Osteoblast (primary cell): ENCODE measurements at regions not wholly inside any gene's neighbourhood (a gene's known extent, or its start where the extent isn't known, plus 50 kb on each side); places are given as distances from the start of the nearest gene placed in this dataset.
A peak's percentile ranks its signal among the peaks of the same experiment; 100 is the strongest.

Experiments used
- DNase-seq: peaks from one replicate; pipeline ENCODE4 v3.0.0; 2011; ENCODE audit warnings: low spot score, mixed read lengths; ENCODE audit not compliant: insufficient read length; ENCODE audit errors: missing footprints
- H2AFZ ChIP-seq: 2 replicates; pipeline ENCODE4 v1.6.0; 2011; ENCODE audit warnings: mild to moderate bottlenecking, low read length
- H3K27ac ChIP-seq: 2 replicates; pipeline ENCODE4 v1.5.1; 2011; ENCODE audit warnings: mild to moderate bottlenecking, low read depth, low read length, moderate library complexity
- H3K27me3 ChIP-seq: 2 replicates; pipeline ENCODE4 v1.6.0; 2012; ENCODE audit warnings: mild to moderate bottlenecking, control low read depth, inconsistent platforms, low read length, moderate library complexity; ENCODE audit not compliant: insufficient read depth
- H3K36me3 ChIP-seq: 2 replicates; pipeline ENCODE4 v1.5.1; 2011; ENCODE audit warnings: mild to moderate bottlenecking, low read length, control low read depth, moderate library complexity; ENCODE audit not compliant: insufficient read depth
- H3K4me1 ChIP-seq: 2 replicates; pipeline ENCODE4 v1.5.1; 2011; ENCODE audit warnings: mild to moderate bottlenecking, low read length, control low read depth, moderate library complexity; ENCODE audit not compliant: insufficient read depth
- H3K4me2 ChIP-seq: 2 replicates; pipeline ENCODE4 v1.6.0; 2011; ENCODE audit warnings: mild to moderate bottlenecking, low read length; ENCODE audit not compliant: insufficient read depth
- H3K4me3 ChIP-seq: fragments of 200-600 bp; sonication (generic); 3 replicates; pipeline ENCODE4 v1.5.1; 2012; ENCODE audit warnings: mild to moderate bottlenecking, low read length, inconsistent platforms; ENCODE audit not compliant: insufficient read depth
- H3K79me2 ChIP-seq: 2 replicates; pipeline ENCODE4 v1.6.0; 2012; ENCODE audit warnings: mild to moderate bottlenecking, low read length, control low read depth, inconsistent platforms; ENCODE audit not compliant: insufficient read depth
- H3K9me3 ChIP-seq: 2 replicates; pipeline ENCODE4 v1.5.1; 2011; ENCODE audit warnings: low read depth, low read length, control low read depth
- H4K20me1 ChIP-seq: 2 replicates; pipeline ENCODE4 v1.6.0; 2012; ENCODE audit warnings: mild to moderate bottlenecking, low read length, control low read depth; ENCODE audit not compliant: insufficient read depth
- CTCF ChIP-seq: IDR thresholded peaks from 2 replicates; pipeline ENCODE4 v1.5.1; 2011; ENCODE audit warnings: mild to moderate bottlenecking, low read depth, low read length, moderate library complexity; ENCODE audit errors: extremely low read depth

- Histone ChIP-seq H3K4me3 (no peak overlapping the region), H3K36me3 (no peaks in the 10 kb centered on the region), H3K79me2 (no peaks in the 10 kb centered on the region), H4K20me1 (no peaks in the 10 kb centered on the region), H3K4me1 (no peaks in the 10 kb centered on the region), H3K27me3 (no peaks in the 10 kb centered on the region), H2AFZ (no peak overlapping the region), H3K4me2 (no peak overlapping the region), H3K9me3 (no peaks in the 10 kb centered on the region), H3K27ac (no peak overlapping the region)
- no peak for DNase-seq
- no peak for TF ChIP-seq CTCF
Observed at GRCh38 chr10:107356396-107356795, 191.9 kb upstream of the SORCS1 start.

GRCh38 chr10:107342711-107343110, 178.2 kb upstream of the SORCS1 start:
- Histone ChIP-seq H3K9me3 (no peaks in the 10 kb centered on the region), H3K27me3 (no peaks in the 10 kb centered on the region), H3K27ac (no peak overlapping the region), H3K4me1 (no peaks in the 10 kb centered on the region), H3K36me3 (no peaks in the 10 kb centered on the region), H3K4me2 (no peak overlapping the region), H4K20me1 (no peaks in the 10 kb centered on the region), H3K79me2 (no peaks in the 10 kb centered on the region), H3K4me3 (no peak overlapping the region), H2AFZ (no peak overlapping the region)
- TF ChIP-seq CTCF: no peak
- no peak for DNase-seq

- peak; percentile 14 for DNase-seq
- H3K9me3 ChIP-seq: no peaks in the 10 kb centered on the region
- no peaks in the 10 kb centered on the region for H3K4me1 ChIP-seq
- no peaks in the 10 kb centered on the region for H3K79me2 ChIP-seq
- no peaks in the 10 kb centered on the region for H4K20me1 ChIP-seq
- H2AFZ ChIP-seq: no peak overlapping the region
- H3K27me3 ChIP-seq: no peaks in the 10 kb centered on the region
- H3K27ac ChIP-seq: no peak overlapping the region
- no peaks in the 10 kb centered on the region for H3K36me3 ChIP-seq
- no peak for TF ChIP-seq CTCF
- H3K4me3 ChIP-seq: no peak overlapping the region
- no peak overlapping the region for H3K4me2 ChIP-seq
Observed at GRCh38 chr10:107341281-107341680, 176.8 kb upstream of the SORCS1 start.

GRCh38 chr10:107340326-107340725, 175.8 kb upstream of the SORCS1 start:
- H3K4me2 ChIP-seq: no peak overlapping the region
- TF ChIP-seq CTCF: no peak
- no peak overlapping the region for H3K27ac ChIP-seq
- H2AFZ ChIP-seq: no peak overlapping the region
- no peaks in the 10 kb centered on the region for H4K20me1 ChIP-seq
- no peak for DNase-seq
- no peaks in the 10 kb centered on the region for H3K79me2 ChIP-seq
- no peaks in the 10 kb centered on the region for H3K4me1 ChIP-seq
- H3K4me3 ChIP-seq: no peak overlapping the region
- no peaks in the 10 kb centered on the region for H3K9me3 ChIP-seq
- no peaks in the 10 kb centered on the region for H3K36me3 ChIP-seq
- H3K27me3 ChIP-seq: no peaks in the 10 kb centered on the region
